ENCODE measurements at regions not wholly inside any gene's neighbourhood (a gene's known extent, or its start where the extent isn't known, plus 50 kb on each side); places are given as distances from the start of the nearest gene placed in this dataset.

GRCh38 chr5:135162661-135163265 is 128.7 kb upstream of the PITX1 start:
- TF ChIP-seq, protein P1, sequence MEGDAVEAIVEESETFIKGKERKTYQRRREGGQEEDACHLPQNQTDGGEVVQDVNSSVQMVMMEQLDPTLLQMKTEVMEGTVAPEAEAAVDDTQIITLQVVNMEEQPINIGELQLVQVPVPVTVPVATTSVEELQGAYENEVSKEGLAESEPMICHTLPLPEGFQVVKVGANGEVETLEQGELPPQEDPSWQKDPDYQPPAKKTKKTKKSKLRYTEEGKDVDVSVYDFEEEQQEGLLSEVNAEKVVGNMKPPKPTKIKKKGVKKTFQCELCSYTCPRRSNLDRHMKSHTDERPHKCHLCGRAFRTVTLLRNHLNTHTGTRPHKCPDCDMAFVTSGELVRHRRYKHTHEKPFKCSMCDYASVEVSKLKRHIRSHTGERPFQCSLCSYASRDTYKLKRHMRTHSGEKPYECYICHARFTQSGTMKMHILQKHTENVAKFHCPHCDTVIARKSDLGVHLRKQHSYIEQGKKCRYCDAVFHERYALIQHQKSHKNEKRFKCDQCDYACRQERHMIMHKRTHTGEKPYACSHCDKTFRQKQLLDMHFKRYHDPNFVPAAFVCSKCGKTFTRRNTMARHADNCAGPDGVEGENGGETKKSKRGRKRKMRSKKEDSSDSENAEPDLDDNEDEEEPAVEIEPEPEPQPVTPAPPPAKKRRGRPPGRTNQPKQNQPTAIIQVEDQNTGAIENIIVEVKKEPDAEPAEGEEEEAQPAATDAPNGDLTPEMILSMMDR (IDR thresholded peaks at IDR 0.05; ENCODE audit: insufficient read depth, low read length, poor library complexity, severe bottlenecking): no peak
- Histone ChIP-seq H3K4me3 (replicated peaks; ENCODE audit: low read depth, low read length) (no peak overlapping the region), H3K27me3 (replicated peaks; ENCODE audit: control insufficient read depth, insufficient read depth, low read length) (no peaks in the 10 kb centered on the region), H3K36me3 (ENCODE audit: control insufficient read depth, insufficient read depth, low read length) (no peaks in the 10 kb centered on the region)
- no peak for DNase-seq (ENCODE audit: extremely low read depth, insufficient read length)

GRCh38 chr5:135161221-135161620 is 127.2 kb upstream of the PITX1 start:
- TF ChIP-seq, protein P1 (IDR thresholded peaks at IDR 0.05; ENCODE audit: insufficient read depth, low read length, poor library complexity, severe bottlenecking): no peak
- Histone ChIP-seq H3K36me3 (ENCODE audit: control insufficient read depth, insufficient read depth, low read length) (no peaks in the 10 kb centered on the region), H3K27me3 (replicated peaks; ENCODE audit: control insufficient read depth, insufficient read depth, low read length) (no peaks in the 10 kb centered on the region), H3K4me3 (replicated peaks; ENCODE audit: low read depth, low read length) (no peak overlapping the region)
- DNase-seq (ENCODE audit: extremely low read depth, insufficient read length): no peak

DNA sequence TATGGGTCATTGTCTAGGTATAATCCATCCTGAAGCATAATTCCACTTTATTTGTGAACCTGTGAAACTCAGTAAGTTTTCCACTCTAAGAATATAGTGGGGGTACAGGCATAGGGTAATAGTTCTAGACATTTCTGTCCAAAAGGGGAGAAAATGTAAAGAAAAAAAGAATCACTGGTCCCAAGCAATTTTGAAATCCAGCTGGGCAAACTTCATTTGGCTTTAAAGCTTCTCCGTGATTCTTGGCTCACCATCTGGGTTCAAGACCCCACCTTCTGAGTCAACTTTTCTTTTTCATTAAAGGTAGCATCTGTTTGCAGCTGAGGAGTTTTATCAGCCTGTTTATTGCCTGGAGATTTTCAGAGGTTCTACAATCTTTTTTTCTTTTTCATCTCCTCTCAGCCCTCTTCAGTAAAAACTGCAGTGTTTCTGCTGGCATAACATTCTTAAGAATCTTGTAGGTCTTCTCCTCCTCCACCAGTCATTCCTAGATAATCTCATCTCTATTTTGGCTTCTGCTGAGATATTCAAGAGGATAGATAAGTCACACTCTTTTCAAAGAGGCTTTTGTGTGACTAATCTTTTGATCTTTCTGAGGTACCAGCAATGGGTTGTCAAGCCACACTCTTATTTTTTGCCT is 126.1 kb upstream of the PITX1 start:
- DNase-seq (ENCODE audit: extremely low read depth, insufficient read length): no peak
- Histone ChIP-seq H3K27me3 (replicated peaks; ENCODE audit: control insufficient read depth, insufficient read depth, low read length) (no peaks in the 10 kb centered on the region), H3K36me3 (ENCODE audit: control insufficient read depth, insufficient read depth, low read length) (no peaks in the 10 kb centered on the region), H3K4me3 (replicated peaks; ENCODE audit: low read depth, low read length) (no peak overlapping the region)
- TF ChIP-seq, protein P1 (IDR thresholded peaks at IDR 0.05; ENCODE audit: insufficient read depth, low read length, poor library complexity, severe bottlenecking): no peak

GRCh38 chr5:135159626-135160025 is 125.6 kb upstream of the PITX1 start:
- no peak for DNase-seq (ENCODE audit: extremely low read depth, insufficient read length)
- TF ChIP-seq, protein P1 (IDR thresholded peaks at IDR 0.05; ENCODE audit: insufficient read depth, low read length, poor library complexity, severe bottlenecking): no peak

GRCh38 chr5:135158982-135159381 is 125.0 kb upstream of the PITX1 start:
- H3K4me3 ChIP-seq (replicated peaks; ENCODE audit: low read depth, low read length): no peak overlapping the region
- H3K36me3 ChIP-seq (ENCODE audit: control insufficient read depth, insufficient read depth, low read length): no peaks in the 10 kb centered on the region
- TF ChIP-seq, protein P1 (IDR thresholded peaks at IDR 0.05; ENCODE audit: insufficient read depth, low read length, poor library complexity, severe bottlenecking): no peak
- no peaks in the 10 kb centered on the region for H3K27me3 ChIP-seq (replicated peaks; ENCODE audit: control insufficient read depth, insufficient read depth, low read length)
- no peak for DNase-seq (ENCODE audit: extremely low read depth, insufficient read length)

More at GRCh38 chr5:135159626-135160025, 125.6 kb upstream of the PITX1 start:
- H3K4me3 ChIP-seq (replicated peaks; ENCODE audit: low read depth, low read length): no peak overlapping the region
- no peaks in the 10 kb centered on the region for H3K36me3 ChIP-seq (ENCODE audit: control insufficient read depth, insufficient read depth, low read length)
- no peaks in the 10 kb centered on the region for H3K27me3 ChIP-seq (replicated peaks; ENCODE audit: control insufficient read depth, insufficient read depth, low read length)

Data from GM06990 (cell line).